Astrocyte of the hippocampus (primary cell): ENCODE measurements at regions not wholly inside any gene's neighbourhood (a gene's known extent, or its start where the extent isn't known, plus 50 kb on each side); places are given as distances from the start of the nearest gene placed in this dataset.
"Not testable (repeated sequence)": the region's sequence is repeated elsewhere in the genome, so short reads cannot be mapped to it uniquely, and the experiment has no call there.

Experiments used
- DNase-seq: peaks from one replicate; pipeline ENCODE4 v3.0.0; 2011; ENCODE audit warnings: low read depth, low spot score

GRCh38 chr4:150026987-150027386 lies 51.3 kb upstream of the DCLK2 start:
- not testable (repeated sequence) for DNase-seq
